Left lung (tissue), 4 donors: ENCODE measurements at regions not wholly inside any gene's neighbourhood (a gene's known extent, or its start where the extent isn't known, plus 50 kb on each side); places are given as distances from the start of the nearest gene placed in this dataset.
"Not testable (repeated sequence)": the region's sequence is repeated elsewhere in the genome, so short reads cannot be mapped to it uniquely, and the experiment has no call there.

Experiments
- ATAC-seq: fragments of 200-7000 bp; cut with Tn5 transposase; one replicate; pipeline ENCODE4 v1.9.1; 2020; ENCODE audit warnings: moderate library complexity
- DNase-seq, 4 donors: peaks; one replicate each; pipeline ENCODE4 v3.0.0-alpha.2; 2013 to 2020
- H3K27ac ChIP-seq, 2 donors: fragments of 200-600 bp; sonication (generic) in 1 of 2; one replicate each; pipeline versions ENCODE4 v1.5.0 to v1.8.0; 2020 to 2021
- H3K27me3 ChIP-seq, 2 donors: fragments of 200-600 bp; sonication (generic) in 1 of 2; one replicate each; pipeline versions ENCODE4 v1.5.0 to v1.8.0; 2020 to 2021
- H3K36me3 ChIP-seq, 2 donors: fragments of 200-600 bp; sonication (generic) in 1 of 2; one replicate each; pipeline versions ENCODE4 v1.5.0 to v1.8.0; 2020 to 2021
- H3K4me1 ChIP-seq, 2 donors: fragments of 200-600 bp; one replicate each; pipeline ENCODE4 v1.8.0; 2021
- H3K4me3 ChIP-seq, 2 donors: fragments of 200-600 bp; sonication (generic) in 1 of 2; one replicate each; pipeline versions ENCODE4 v1.5.0 to v1.8.0; 2020 to 2021; ENCODE audit warnings: mild to moderate bottlenecking in 1 of 2
- H3K9me3 ChIP-seq, 2 donors: fragments of 200-600 bp; sonication (generic) in 1 of 2; one replicate each; pipeline versions ENCODE4 v1.5.0 to v1.8.0; 2020 to 2021
- CTCF ChIP-seq, 2 donors: fragments of 200-600 bp; sonication (generic) in 1 of 2; IDR thresholded peaks; one replicate each; pipeline versions ENCODE4 v1.5.0 to v1.8.0; 2021; ENCODE audit warnings: antibody characterized with exemption in 2 of 2
- intact Hi-C, 2 donors: fragments of 100-400 bp; cut with DNase I; formaldehyde crosslinking; loops; one replicate each; pipeline versions ENCODE4 v1.11.2 to v1.14.2; 2022
- donor health status: DM: no; HTN: yes; CAD: no.
- donor health status: DM: no; HTN: no; CAD: no.

- Histone ChIP-seq H3K4me3 (no peak overlapping the region), H3K9me3 (no peaks in the 10 kb centered on the region), H3K27ac (no peak overlapping the region), H3K27me3 (no peaks in the 10 kb centered on the region), H3K36me3 (no peaks in the 10 kb centered on the region), H3K4me1 (no peaks in the 10 kb centered on the region)
- ATAC-seq = no peak
- intact Hi-C loops = no loop called here
- no peak for TF ChIP-seq CTCF (IDR thresholded peaks at IDR 0.05)
- DNase-seq = no peak
Observed at GRCh38 chrX:125678258-125678657, 358.6 kb downstream of the TEX13C start.

GRCh38 chrX:125680366-125680765, 360.7 kb downstream of the TEX13C start:
- Histone ChIP-seq H3K27ac (no peak overlapping the region), H3K9me3 (no peaks in the 10 kb centered on the region), H3K4me3 (no peak overlapping the region), H3K4me1 (no peaks in the 10 kb centered on the region), H3K36me3 (no peaks in the 10 kb centered on the region), H3K27me3 (no peaks in the 10 kb centered on the region)
- ATAC-seq (no peak), DNase-seq (no peak)
- intact Hi-C loops = no loop called here
- no peak for TF ChIP-seq CTCF (IDR thresholded peaks at IDR 0.05)

- ATAC-seq (no peak), DNase-seq (no peak)
- H3K4me1 ChIP-seq = no peaks in the 10 kb centered on the region
- no peak for TF ChIP-seq CTCF (IDR thresholded peaks at IDR 0.05)
- no peaks in the 10 kb centered on the region for H3K36me3 ChIP-seq
- intact Hi-C loops = no loop called here
- no peaks in the 10 kb centered on the region for H3K27me3 ChIP-seq
- H3K27ac ChIP-seq = no peak overlapping the region
- no peaks in the 10 kb centered on the region for H3K9me3 ChIP-seq
- no peak overlapping the region for H3K4me3 ChIP-seq
Observed at GRCh38 chrX:125681058-125681457, 361.4 kb downstream of the TEX13C start.

- Histone ChIP-seq H3K4me3 (no peak overlapping the region), H3K4me1 (no peaks in the 10 kb centered on the region), H3K36me3 (no peaks in the 10 kb centered on the region), H3K27ac (no peak overlapping the region), H3K27me3 (no peaks in the 10 kb centered on the region), H3K9me3 (no peaks in the 10 kb centered on the region)
- DNase-seq (no peak), ATAC-seq (no peak)
- intact Hi-C loops = no loop called here
- no peak for TF ChIP-seq CTCF (IDR thresholded peaks at IDR 0.05)
Observed at GRCh38 chrX:125681507-125681906, 361.8 kb downstream of the TEX13C start.

- ATAC-seq, DNase-seq: not testable (repeated sequence)
Observed at GRCh38 chrX:125690522-125690921, 370.9 kb downstream of the TEX13C start.

GRCh38 chrX:125694171-125694570, 374.5 kb downstream of the TEX13C start:
- TF ChIP-seq CTCF (IDR thresholded peaks at IDR 0.05) = no peak
- Histone ChIP-seq H3K4me3 (no peak overlapping the region), H3K36me3 (no peaks in the 10 kb centered on the region), H3K27me3 (no peaks in the 10 kb centered on the region), H3K4me1 (no peaks in the 10 kb centered on the region), H3K9me3 (no peaks in the 10 kb centered on the region), H3K27ac (no peak overlapping the region)
- no peak for ATAC-seq
- DNase-seq = no peak
- intact Hi-C loops = no loop called here

More at GRCh38 chrX:125690522-125690921, 370.9 kb downstream of the TEX13C start:
- H3K9me3 ChIP-seq, H3K36me3 ChIP-seq, intact Hi-C loops, H3K27me3 ChIP-seq, H3K4me1 ChIP-seq, H3K27ac ChIP-seq, H3K4me3 ChIP-seq: not testable (repeated sequence)
